ENCODE measurements at regions not wholly inside any gene's neighbourhood (a gene's known extent, or its start where the extent isn't known, plus 50 kb on each side); places are given as distances from the start of the nearest gene placed in this dataset.

DNA sequence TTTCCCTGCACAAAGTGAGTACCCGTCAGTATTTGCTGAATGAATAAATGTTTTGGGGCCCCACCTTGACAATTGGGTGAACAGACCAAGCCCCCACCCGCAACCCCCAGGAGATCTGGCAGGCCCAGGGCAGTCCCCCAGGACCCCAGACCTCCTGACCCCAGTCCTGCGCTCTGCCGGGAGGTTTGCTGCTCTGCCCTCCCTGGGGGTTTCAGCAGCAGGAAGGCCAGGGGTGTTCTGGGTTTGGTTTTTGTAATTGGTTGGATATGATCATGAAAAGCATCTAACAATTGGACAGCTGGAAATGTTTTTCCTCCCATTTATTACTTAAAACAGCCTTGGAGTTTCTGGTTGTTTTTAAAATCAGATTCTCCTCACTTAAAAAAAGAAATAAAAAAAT is 193.8 kb downstream of the URI1 start:
- TF ChIP-seq, protein P1, sequence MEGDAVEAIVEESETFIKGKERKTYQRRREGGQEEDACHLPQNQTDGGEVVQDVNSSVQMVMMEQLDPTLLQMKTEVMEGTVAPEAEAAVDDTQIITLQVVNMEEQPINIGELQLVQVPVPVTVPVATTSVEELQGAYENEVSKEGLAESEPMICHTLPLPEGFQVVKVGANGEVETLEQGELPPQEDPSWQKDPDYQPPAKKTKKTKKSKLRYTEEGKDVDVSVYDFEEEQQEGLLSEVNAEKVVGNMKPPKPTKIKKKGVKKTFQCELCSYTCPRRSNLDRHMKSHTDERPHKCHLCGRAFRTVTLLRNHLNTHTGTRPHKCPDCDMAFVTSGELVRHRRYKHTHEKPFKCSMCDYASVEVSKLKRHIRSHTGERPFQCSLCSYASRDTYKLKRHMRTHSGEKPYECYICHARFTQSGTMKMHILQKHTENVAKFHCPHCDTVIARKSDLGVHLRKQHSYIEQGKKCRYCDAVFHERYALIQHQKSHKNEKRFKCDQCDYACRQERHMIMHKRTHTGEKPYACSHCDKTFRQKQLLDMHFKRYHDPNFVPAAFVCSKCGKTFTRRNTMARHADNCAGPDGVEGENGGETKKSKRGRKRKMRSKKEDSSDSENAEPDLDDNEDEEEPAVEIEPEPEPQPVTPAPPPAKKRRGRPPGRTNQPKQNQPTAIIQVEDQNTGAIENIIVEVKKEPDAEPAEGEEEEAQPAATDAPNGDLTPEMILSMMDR (IDR thresholded peaks at IDR 0.05; ENCODE audit: low read depth, low read length), result no peak
- DNase-seq (ENCODE audit: extremely low read depth, low read depth), result no peak

DNA sequence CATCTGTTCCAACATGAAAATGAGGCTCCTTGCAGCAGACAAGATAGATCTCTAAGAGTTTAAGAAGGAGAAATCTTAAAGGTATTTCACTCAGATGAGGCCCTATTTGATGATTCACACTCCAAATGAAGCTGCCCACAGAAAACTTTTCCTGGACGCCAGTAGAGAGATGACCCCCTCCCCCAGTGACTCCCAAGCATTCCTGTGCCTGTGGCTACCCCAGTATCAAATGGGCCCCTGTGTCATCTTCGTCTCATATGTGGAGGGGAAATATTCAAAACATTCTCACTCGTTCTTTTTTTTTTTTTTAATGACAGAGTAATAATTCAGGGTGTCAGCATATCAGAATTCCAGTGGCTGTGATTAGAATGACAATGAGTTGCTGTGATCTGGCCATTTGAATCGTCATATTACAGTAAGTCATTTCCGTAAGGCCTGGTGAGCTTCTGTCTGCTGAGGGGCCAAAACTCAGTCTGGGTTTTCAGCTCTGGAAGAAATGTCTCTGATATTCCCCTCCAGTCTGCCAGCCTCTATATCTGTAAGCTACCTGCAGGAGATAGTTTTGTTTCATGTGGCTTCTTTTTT is 194.7 kb downstream of the URI1 start:
- no peak for DNase-seq (ENCODE audit: extremely low read depth, low read depth)
- TF ChIP-seq, protein P1 (IDR thresholded peaks at IDR 0.05; ENCODE audit: low read depth, low read length), result no peak

DNA sequence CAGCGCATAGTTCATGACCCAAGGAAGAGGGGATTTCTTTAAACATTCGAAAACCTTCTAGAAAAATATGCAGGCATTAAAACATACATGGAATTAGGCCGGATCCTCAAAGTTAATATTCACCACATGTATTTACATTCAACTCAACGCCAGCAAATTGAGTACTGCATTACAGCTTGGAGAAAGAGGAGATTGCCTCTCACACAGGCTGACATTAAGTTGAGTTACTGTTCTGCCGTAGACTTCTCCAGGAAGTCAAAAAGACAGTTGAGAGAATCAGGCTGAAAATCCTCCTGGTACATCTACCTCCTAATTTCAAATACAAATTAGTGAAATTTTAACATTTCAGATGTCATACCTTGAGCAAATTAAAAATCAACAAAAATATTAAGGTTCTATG is 195.7 kb downstream of the URI1 start:
- TF ChIP-seq, protein P1 (IDR thresholded peaks at IDR 0.05; ENCODE audit: low read depth, low read length), result no peak
- no peak for DNase-seq (ENCODE audit: extremely low read depth, low read depth)

DNA sequence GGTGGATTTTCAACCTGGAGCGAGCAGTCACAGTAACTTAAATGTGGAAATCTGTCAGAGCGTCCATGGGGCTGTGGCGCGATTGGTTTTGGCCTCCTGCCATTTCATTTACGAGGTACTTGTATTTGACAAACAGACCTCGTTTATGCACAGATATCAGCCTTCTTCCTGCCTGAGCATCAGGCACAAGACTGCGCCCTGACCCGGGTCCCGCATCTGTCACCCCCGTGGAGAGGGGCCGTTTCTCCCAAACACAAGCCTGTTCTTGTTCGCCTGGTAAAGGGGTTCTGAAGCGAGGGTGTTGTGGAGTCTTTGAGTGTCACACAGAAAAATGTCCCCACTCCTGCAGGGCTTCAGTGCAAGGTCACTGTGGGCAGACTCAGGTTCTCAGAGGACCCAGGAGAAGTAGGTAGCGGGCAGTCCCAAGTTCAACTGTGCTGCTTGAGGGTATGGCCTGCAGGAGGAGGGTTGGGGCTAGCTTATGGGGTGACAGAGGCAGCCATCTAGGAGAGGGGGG is 202.3 kb downstream of the URI1 start:
- DNase-seq (ENCODE audit: extremely low read depth, low read depth), result no peak
- TF ChIP-seq, protein P1 (IDR thresholded peaks at IDR 0.05; ENCODE audit: low read depth, low read length), result no peak

DNA sequence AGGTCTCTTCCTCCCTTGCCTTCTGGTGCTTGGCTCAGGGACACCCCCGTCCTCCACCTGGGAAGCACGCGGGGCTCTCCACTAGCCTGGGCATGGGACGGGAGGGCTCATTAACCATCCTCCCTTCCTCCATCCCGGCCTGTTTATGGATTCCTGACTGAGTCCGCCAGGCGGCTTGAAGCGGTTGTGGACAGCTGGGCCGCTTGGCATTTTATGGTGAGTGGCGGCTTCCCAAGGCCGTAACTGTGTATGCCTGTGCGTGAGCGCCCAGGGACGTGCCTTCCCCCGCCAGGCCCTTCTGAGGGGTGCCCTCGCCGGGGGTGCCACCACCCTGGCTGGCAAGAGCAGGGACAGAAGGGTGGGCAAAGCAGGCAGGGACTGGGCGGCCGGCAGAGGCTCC is 202.8 kb downstream of the URI1 start:
- no peak for DNase-seq (ENCODE audit: extremely low read depth, low read depth)
- TF ChIP-seq, protein P1 (IDR thresholded peaks at IDR 0.05; ENCODE audit: low read depth, low read length), result no peak

DNA sequence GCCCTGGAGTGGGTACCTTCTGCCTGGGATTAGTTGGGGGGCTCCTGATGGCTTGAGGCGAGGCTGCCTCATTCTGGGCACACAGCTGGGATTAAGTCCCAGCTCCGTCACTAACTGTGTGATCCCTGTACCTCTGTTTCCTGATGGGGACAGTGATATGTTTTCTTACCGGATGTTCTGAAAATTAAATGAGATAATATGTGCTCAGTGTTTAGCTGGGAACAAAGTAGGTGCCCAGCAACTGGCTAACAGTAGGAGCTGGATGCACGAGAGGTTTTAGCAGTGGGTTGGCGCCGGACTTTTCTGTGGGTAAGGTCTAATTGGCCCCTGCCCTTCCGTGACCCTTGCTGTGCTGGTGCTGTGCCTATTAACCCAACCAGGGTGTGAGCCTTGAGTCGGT is 203.4 kb downstream of the URI1 start:
- no peak for DNase-seq (ENCODE audit: extremely low read depth, low read depth)
- TF ChIP-seq, protein P1 (IDR thresholded peaks at IDR 0.05; ENCODE audit: low read depth, low read length), result no peak

DNA sequence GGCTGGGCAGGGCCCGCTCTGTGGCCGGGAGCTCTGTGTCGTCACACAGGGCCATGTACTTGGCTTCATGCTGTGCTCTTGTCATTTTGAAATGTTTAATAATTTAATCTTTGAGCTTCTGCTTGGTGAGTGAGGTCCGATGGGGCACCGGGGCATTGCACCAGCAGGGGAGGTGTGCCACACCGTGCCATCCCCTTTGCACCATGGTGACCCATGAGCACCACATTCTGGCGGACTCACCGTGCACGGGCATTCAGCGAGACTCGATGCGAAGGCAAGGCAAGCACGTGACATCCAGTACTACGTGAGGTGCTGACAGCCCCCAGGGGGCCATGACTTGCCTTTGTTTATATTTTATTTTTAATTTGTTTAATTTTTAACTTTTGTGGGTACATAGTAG is 204.3 kb downstream of the URI1 start:
- TF ChIP-seq, protein P1 (IDR thresholded peaks at IDR 0.05; ENCODE audit: low read depth, low read length), result no peak

More for the DNA sequence above, 204.3 kb downstream of the URI1 start:
- DNase-seq (ENCODE audit: extremely low read depth, low read depth), result no peak

Data from AG09319 (cell line).